AML-193 (cell line): ENCODE measurements at regions not wholly inside any gene's neighbourhood (a gene's known extent, or its start where the extent isn't known, plus 50 kb on each side); places are given as distances from the start of the nearest gene placed in this dataset.

Experiments used
- DNase-seq, 2 experiments: peaks; one replicate each; lab custom pipeline; 2025; lab: John Stamatoyannopoulos, UW

DNA sequence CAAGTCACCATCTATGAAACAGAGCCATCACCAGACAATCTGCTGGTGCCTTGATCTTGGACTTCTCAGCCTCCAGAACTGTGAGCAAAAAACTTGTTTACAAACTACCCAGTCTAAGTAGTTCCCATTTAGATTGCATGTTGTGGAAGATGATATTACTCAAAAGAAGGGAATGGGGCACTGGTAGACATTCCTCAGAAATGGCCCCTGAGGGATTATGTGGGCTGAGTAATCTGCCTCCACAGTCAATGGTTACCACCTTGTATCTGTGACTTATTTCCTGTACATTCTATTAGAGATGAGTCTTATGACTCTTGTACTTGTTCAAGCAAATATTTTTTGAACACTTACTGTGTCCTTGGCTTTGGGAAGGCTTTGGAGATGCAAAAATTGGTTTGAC is 160.4 kb downstream of the NUP35 start:
- no peak for DNase-seq

DNA sequence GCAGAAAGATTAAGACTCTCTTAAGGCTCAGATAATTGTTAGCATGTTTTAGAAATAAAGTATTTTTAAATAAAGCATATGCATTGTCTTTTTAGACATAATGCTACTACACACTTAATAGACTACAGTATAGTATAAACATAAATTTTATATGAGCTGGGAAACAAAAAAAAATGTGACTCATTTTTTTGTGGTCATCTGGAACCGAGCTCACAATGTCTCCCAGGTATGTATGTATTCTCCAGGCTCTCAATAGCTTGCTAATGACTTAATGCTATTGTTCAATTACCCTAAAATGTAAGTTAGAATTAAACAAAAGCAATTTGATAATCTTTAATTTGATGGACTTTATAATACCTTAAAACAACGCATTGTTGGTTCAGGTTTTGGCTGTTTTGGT is 167.2 kb downstream of the NUP35 start:
- DNase-seq: no peak

DNA sequence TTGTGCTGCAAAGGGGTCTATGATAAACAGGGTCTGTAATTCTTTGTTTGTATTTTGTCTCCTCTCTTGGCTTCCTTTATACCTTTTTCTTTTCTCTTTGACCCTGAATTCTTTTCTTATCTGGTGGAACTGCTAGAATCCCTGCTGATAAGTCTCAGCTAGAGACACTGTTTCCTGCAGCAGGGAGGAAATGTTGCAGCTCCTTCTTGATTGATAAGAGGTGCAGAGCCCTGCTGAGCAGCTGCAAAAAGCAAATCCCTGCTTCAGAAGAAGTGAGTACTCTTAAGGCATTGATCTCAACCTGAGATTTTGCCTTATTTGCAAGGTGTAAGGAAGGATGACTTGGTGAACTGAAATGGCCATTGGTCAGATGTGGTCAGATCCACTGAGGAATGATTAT is 167.8 kb downstream of the NUP35 start:
- no peak for DNase-seq

DNA sequence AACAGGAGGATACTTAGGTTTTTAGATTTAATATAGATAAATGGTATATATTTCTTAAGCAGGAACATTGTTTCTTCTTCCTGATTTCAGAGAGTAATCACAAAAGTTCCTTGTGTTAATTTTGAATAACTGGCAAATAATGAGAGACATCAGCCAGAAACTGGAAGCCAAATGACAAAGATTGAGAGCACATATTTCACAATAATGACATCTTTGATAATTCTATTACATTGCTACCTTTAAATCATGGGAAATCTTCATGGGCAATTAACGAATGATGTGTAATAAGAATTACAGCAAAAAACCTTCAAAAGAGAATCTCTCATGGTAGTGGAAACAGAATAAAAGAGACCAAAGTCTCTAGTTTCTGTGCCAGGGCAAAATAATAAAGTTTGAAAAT is 215.1 kb downstream of the NUP35 start:
- DNase-seq: no peak

DNA sequence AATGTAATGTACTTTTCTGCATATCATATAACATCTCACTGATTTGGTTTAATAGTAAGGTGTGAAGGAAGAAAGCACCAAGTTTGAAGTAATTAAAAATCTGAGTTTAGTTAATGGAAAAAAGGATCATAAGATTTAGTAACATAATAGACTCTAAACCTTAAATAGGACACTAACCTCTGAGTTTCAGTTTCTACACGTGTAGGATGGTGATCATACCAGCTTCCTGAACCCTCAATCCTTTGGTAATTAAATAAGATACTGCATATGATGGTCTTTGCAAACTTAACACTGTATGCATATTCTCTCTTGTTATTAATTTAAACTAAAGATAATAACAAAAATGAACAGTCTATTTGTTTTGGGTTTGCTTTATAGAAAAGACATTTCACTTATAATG is 216.8 kb downstream of the NUP35 start:
- no peak for DNase-seq

DNA sequence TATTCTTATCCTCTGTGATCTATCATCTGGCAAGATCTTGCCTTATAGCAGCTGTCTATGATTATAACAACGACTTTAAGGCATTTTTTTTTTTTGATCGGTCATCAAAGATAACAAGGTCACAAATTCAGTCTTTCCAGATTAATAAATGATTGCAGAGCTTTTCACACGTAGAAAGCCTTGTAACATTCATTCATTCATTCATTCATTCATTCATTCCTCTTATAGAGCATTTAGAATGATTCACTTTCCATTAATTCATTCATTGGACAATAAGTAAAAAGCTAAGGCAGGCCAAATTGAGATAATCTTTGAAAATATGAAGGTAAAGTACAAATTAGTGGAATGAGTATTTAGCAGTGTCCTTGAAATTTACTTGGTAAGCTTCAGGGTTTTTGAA is 223.7 kb downstream of the NUP35 start:
- no peak for DNase-seq

DNA sequence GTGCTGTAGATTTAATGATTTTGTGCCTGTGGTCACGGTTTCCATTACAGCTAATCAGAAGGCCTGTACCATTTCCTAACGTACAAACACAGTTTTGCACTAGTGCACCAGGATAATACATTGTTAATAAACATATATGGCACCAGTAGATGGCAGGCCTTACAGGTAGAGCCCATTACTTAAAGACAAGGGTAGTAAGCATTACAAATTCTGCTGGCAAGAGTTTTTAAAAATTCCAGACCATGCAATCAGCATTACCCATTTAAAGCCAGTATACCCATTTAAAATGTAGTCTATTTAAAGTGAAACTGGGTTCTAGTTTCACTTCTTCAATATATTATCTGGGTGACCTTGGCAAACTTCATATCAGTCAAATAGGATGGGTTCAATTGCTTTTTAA is 224.2 kb downstream of the NUP35 start:
- DNase-seq: no peak

DNA sequence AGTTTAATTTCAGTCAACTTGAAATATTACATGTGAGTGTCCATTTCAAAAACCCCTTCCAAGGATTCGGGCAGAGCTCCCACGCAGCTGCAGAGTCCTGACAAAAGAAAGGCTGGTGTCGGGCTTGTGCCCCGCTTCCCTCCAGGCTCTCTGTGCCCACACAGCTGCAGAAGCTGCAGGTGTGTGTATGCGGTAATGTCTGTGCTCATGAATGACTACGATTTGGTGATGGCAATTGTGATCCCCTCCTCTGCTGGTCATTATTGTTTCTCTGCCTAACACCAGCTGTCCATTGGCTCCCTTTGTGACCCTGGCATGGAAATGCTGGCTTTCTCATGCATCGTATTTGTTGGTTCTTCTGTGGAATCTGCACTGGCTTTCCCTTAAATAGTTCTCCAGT is 224.8 kb downstream of the NUP35 start:
- DNase-seq: no peak

DNA sequence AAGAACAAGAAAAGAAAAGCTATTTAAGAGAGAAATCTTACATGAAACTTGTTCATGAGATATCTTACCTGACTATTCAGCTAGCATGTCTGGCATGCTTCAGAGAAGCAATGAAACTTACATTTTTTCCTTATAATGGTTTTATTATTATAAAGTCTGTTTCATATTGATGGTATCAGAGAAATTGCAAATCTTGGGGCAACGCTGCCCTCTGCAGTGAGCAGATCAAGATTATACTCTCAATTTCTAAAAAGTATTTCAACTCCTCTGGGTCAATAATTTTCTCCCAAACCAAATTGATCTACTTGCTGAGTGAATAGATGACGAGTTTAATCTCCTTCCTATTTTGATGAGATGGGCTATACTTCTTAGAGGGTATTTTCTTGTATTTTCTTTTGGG is 235.6 kb downstream of the NUP35 start:
- DNase-seq: no peak

DNA sequence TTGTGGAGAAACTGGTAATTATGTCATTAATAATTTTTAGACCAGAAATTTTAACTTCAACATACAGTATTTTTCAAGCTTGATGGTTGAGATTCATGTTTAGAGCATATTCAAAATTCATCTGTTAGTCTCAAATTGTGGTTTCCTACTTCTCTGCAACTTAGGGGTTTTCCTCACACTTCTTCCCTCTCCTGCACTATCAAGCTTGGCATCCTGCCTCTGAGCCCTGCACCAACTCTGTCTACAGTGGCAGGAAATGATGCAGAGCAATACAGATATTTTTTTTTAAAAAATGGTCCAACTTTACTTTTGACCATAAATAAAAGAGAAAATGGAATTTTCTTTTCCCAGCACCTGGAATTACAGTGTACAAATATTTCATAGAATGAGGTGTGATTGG is 247.3 kb downstream of the NUP35 start:
- peak in 1 of 2 experiments; percentile 12 for DNase-seq

DNA sequence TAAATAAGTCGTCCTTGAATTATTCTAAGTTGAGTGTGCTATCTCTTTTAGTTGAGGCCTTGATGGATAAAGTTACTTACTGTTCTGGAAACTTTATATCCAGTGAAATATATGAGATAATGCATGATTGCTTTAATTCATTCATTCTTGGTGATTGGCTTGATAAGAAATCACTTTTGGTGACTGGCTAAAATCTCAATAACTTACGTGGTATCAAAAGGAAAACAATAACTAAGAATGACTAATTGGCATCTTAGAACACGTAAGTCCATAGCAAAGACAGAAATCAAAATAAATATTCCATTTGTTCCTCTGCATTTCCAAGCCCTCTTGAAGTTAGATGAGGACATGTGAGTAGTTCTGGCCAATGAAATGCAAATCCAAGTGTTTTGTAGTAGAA is 251.6 kb downstream of the NUP35 start:
- no peak for DNase-seq

DNA sequence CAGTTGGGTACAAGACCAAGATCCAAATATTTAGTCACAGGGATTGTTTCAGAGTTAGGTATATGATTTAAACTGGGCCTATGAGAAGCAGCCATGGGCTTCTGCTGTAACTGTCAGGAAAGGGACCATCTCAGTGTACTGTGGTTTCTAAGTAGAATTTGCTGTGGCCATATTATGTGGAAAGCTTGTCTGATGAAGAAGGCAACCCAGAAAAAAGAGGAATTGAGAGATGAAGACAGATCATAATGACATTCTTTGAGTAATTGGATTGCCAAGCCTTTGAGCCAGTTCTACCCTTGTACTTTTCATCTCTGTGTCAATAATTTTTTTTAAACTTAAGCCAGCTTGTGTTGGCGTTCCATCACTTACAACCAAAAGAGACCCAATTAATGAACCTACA is 259.6 kb downstream of the NUP35 start:
- DNase-seq: no peak

DNA sequence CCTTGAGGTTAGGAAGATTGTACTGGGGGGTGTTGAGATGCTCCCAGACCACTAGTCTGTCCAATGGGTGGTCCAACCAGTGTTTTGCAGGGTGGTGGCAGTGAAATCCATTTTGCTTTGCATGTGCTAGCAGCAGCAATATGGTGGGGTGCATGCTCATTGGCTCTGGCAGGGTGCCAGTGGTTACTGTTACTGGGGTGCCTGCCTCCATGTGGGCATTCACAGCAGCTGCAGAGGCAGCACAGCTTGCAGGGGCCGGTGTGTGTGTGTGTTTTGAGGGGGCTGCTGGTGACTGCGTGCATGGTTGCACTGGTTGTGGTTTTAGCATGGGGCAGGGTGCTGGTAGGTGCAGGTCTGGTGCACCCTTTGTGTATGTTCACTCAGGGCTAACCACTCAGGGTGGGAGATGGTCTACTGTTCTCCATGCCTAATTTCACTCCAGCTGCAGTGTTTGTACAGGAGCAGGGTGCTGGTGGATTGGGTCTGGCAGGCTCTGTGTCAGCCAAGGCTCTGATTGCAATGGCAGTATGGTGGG is 265.4 kb downstream of the NUP35 start:
- DNase-seq: no peak

DNA sequence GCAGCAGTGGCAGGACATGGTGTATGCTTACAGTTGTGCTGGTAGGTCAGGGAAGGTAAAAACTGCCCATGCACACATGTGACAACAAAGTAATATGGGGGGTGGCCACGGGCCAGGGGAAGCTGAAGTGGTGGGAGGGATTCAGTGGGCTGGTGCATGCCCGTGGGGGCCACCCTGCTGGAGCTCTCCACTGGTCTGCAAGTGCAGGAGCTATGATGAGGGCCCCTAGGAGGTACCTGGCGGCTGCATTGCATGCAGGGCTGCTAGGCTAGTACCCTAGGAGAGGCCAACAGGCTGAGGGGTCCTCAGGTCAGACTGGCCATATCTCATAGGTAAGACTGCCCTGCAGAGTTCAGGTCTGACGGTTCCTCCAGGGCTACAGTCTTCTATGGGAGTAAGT is 265.9 kb downstream of the NUP35 start:
- no peak for DNase-seq

DNA sequence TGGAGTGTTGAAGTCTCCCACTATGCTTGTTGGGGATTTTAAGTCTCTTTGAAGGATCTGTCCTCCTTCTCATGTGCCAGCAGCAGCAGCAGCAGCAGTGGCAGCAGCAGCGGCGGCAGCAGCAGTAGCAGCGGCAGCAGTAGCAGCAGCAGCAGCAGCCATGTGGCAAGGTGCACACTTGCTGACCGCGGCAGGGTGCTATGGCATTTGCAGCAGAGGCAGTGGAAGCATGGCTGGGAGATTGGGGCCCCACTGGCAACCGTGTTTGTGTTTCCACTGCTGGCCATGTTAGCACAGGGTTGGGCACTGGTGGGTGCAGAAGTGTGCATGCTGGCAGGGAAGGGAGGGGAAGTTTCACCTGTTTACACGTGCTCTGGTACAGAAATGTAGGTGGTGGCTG is 280.1 kb downstream of the NUP35 start:
- no peak for DNase-seq

DNA sequence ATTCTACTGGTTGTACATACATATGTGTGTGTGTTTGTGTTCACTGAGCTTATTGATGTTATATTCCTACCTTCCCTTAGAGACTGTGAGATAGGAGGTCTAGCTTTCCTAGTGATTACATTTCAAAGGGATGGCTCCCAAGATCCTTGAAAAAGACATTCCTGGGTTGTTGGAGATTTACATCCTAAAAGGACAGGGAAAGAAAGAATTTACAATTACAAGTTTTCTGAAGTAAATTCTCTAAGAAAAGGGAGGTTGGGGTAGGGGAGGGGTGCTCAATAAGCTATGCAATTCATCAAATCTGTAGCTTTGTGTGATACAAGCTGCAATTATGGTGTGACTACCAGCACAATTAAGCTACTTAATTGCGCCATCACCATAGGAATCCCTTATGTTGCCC is 284.3 kb downstream of the NUP35 start:
- DNase-seq: no peak

DNA sequence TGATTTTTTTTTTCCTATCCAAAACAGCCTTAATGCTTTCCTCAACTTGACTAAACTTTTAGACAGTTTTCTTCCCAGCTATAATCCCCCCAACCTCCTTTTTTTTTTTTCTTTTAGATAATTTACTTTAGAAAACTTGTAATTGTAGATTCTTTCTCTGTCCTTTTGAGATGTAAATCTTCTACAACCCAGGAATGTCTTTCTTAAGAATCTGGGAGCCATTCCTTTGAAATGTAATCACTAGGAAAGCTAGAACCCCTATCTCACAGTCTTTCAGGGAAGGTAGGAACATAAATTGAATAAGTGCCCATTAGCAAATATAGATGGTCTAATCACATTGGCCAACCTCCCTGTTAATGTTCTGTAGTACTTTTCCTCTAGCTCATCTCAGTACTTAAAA is 285.4 kb downstream of the NUP35 start:
- no peak for DNase-seq

DNA sequence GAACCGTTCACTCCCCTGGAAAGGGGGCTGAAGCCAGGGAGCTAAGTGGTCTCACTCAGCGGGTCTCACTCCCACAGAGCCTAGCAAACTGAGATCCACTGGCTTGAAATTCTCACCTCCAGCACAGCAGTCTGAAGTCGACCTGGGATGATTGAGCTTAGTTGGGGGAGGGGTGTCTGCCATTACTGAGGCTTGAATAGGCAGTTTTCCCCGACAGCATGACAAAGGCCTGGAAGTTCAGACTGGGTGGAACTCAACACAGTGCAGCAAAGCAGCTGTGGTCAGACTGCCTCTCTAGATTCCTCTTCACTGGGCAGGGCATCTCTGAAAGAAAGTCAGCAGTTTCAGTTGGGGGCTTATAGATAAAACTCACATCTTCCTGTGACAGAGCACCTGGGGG is 292.5 kb downstream of the NUP35 start:
- no peak for DNase-seq

DNA sequence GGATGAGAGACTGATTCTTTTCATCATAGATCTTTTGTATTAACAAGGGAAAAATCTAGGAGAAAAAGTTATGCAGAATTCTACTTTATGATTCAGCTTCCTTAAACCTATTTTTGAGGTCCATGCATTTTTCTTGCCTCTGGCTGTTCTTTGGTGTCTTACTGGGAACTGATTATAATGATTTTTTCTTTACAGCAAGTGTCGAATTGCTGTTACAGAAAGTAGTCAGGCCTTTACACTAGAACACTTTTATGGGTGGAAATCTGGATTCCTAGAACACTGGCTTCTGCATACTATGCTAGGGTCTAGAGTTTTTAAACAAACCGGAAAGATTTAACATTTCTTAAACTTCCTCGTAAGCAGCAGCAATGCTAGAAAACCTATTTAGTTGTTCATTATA is 302.6 kb downstream of the NUP35 start:
- no peak for DNase-seq

DNA sequence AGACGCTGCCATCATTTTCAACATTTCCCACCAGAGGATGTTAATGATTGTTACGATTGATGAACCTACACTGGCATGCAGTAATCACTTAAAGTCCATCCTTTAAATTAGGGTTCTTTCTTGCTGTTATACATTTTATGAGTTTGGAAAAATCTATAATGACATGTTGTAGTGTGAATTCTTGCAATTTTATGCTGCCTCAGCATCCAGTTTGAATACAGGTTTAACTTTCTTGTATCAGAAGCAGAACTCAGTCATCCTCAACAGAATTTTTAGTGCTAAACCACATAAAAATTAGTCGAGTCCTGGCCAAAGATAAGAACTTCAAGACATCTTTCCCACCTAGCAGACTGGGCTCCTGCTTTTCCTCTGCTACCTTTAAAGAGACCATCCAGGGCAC is 303.3 kb downstream of the NUP35 start:
- no peak for DNase-seq

DNA sequence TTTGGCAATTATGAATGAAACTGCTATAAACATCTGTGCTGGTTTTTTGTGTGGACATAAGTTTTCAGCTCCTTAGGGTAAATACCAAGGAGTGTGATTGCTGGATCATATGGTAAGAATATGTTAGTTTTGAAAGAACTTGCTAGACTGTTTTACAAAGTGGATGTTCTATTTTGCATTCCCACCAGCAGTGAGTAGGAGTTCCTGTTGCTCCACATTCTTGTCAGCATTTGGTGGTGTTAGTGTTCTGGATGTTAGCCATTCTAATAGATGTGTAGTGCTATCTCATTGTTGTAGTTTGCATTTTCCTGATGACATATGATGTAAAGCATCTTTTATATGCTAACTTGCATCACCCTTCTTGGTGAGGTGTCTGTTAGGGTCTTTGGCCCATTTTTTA is 304.6 kb downstream of the NUP35 start:
- no peak for DNase-seq

DNA sequence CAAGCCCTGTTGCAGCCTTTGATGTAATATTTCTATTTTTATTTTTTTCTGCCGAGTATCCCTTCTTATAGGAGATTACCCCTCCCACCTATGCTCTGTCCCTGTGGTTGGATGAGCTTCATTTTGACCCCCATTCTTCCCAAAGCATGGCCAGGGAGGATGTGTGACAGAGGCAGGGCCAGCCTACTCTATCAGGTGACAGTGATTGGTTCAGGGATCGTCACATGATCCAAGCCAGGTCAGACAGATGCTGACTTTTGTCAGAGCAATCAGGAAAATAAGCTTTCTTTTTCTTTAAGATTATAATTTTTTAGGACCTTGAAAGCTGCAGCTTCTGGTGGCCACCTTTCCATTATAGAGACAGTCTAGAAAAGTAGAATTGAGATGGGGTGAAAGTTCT is 314.3 kb downstream of the NUP35 start:
- DNase-seq: no peak

DNA sequence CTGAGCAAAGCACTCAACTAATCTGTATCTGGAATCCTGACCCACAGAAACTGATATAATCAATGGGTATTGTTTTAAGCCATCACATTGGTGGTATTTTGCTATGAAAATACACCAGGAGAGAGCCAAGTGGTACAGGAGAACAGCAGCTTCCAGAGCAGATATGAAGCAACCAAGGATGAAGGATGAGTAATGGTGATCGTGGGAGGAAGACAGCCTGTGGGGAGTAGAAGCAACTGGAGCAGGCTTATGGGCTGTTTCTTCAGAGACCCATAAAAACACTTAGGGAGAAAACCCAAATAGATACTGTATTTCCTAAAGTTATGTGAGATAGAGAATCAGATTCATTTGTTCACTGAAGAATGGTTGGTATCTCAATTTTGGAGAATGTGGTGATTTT is 330.8 kb downstream of the NUP35 start:
- DNase-seq: no peak

DNA sequence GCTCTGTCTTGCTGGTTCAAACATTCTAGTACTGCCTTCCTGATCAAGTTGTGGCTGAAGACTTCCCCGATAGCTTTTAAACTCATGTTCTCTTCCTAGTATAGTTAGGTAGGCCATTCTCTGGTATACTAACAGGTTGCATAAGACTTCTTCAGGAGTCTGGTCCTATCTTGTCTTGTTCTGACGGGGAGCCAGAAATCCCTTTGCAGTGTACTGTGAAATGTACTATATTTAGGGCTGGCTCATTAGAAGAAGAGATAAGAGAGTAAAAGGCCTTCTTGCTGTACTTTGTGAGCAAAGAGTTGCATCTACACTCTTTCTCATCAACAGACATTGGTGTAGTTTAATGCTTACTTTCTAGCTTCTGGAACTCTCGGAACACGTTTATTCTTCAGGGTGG is 331.9 kb downstream of the NUP35 start:
- no peak for DNase-seq

DNA sequence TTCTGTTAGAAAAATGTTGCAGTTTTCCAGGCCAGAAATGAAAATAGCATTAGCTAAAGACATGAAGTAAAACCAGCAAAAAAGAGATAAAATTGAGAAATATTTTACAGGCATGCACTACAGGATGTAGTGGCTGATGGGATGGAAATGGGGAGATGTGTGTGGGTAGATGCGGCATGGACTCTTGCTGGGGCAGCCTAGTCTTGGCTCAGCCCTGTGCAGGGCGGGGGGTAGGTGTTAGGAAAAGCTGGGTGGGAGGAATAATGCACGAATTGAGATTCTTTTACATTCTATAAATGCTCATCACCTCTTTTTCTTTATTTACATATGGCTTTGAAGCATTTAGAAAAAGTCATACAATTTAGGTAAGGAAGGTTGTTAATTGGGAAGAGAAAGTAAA is 334.2 kb downstream of the NUP35 start:
- DNase-seq: no peak
